ENCODE measurements at regions not wholly inside any gene's neighbourhood (a gene's known extent, or its start where the extent isn't known, plus 50 kb on each side); places are given as distances from the start of the nearest gene placed in this dataset.

DNA sequence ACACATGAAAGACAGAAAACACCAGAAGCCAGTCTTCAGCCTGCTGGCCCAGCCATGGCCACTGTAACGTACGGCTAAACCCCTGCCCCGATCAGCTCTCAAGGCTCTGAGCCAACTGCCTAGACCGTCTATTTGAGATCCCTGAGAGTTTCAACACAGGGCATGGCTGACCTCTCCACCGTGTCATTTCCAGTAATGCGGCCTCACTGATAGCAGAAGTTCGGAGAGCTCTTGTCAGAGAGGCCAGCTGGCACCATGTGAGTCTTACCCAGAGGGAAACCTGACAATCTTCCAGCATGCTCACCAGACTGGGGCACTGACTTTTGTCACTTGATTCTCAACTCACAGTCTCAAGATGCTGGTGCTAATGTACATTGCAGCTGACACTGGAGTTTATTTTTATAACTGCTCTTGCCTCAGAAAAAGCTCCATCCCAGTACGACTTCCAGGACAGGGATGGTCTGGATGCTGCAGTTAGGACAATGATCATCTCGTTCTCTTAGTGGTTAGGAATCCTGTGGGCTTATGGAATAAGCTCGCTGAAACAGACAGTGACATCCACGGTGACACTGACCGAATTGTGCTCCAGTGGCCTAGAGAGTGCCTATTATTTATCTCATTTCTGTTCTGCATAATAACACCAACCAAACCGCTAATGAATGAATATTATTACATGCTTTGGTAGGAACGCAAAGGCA lies 372.7 kb downstream of the ICE1 start:
- TF ChIP-seq, protein P1, sequence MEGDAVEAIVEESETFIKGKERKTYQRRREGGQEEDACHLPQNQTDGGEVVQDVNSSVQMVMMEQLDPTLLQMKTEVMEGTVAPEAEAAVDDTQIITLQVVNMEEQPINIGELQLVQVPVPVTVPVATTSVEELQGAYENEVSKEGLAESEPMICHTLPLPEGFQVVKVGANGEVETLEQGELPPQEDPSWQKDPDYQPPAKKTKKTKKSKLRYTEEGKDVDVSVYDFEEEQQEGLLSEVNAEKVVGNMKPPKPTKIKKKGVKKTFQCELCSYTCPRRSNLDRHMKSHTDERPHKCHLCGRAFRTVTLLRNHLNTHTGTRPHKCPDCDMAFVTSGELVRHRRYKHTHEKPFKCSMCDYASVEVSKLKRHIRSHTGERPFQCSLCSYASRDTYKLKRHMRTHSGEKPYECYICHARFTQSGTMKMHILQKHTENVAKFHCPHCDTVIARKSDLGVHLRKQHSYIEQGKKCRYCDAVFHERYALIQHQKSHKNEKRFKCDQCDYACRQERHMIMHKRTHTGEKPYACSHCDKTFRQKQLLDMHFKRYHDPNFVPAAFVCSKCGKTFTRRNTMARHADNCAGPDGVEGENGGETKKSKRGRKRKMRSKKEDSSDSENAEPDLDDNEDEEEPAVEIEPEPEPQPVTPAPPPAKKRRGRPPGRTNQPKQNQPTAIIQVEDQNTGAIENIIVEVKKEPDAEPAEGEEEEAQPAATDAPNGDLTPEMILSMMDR (IDR thresholded peaks at IDR 0.05; ENCODE audit: insufficient read depth, low read length) = no peak
- no peak for TF ChIP-seq GABPA (IDR thresholded peaks at IDR 0.05; ENCODE audit: low read depth)
- TF ChIP-seq, protein P2, sequence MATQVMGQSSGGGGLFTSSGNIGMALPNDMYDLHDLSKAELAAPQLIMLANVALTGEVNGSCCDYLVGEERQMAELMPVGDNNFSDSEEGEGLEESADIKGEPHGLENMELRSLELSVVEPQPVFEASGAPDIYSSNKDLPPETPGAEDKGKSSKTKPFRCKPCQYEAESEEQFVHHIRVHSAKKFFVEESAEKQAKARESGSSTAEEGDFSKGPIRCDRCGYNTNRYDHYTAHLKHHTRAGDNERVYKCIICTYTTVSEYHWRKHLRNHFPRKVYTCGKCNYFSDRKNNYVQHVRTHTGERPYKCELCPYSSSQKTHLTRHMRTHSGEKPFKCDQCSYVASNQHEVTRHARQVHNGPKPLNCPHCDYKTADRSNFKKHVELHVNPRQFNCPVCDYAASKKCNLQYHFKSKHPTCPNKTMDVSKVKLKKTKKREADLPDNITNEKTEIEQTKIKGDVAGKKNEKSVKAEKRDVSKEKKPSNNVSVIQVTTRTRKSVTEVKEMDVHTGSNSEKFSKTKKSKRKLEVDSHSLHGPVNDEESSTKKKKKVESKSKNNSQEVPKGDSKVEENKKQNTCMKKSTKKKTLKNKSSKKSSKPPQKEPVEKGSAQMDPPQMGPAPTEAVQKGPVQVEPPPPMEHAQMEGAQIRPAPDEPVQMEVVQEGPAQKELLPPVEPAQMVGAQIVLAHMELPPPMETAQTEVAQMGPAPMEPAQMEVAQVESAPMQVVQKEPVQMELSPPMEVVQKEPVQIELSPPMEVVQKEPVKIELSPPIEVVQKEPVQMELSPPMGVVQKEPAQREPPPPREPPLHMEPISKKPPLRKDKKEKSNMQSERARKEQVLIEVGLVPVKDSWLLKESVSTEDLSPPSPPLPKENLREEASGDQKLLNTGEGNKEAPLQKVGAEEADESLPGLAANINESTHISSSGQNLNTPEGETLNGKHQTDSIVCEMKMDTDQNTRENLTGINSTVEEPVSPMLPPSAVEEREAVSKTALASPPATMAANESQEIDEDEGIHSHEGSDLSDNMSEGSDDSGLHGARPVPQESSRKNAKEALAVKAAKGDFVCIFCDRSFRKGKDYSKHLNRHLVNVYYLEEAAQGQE (IDR thresholded peaks at IDR 0.05; ENCODE audit: insufficient replicate concordance, low read depth) = no peak

Data from HL-60 (cell line).